ENCODE measurements at regions not wholly inside any gene's neighbourhood (a gene's known extent, or its start where the extent isn't known, plus 50 kb on each side); places are given as distances from the start of the nearest gene placed in this dataset.

DNA sequence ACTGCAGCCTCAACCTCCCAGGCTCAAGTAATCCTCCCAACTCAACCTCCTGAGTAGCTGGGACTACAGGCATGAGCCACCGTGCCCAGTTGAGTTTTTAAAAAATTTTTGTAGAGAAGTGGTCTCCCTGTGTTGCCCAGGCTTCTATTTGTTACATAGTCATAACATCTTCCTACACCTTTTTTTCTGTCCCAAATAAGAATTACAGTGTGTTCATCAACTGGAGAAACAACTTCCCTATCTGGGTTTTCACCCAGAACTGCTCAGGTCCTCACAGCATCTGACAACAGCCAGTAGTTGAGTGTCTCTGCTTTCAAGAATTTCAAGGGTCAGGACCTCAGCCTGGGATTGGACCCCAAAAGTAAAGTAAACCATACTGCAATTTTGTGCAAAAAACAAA, 235.2 kb upstream of the AMIGO2 start:
- TF ChIP-seq POLR2A (IDR thresholded peaks at IDR 0.05) (no peak), EP300 (IDR thresholded peaks at IDR 0.05) (no peak)
- TF ChIP-seq, protein P1, sequence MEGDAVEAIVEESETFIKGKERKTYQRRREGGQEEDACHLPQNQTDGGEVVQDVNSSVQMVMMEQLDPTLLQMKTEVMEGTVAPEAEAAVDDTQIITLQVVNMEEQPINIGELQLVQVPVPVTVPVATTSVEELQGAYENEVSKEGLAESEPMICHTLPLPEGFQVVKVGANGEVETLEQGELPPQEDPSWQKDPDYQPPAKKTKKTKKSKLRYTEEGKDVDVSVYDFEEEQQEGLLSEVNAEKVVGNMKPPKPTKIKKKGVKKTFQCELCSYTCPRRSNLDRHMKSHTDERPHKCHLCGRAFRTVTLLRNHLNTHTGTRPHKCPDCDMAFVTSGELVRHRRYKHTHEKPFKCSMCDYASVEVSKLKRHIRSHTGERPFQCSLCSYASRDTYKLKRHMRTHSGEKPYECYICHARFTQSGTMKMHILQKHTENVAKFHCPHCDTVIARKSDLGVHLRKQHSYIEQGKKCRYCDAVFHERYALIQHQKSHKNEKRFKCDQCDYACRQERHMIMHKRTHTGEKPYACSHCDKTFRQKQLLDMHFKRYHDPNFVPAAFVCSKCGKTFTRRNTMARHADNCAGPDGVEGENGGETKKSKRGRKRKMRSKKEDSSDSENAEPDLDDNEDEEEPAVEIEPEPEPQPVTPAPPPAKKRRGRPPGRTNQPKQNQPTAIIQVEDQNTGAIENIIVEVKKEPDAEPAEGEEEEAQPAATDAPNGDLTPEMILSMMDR (IDR thresholded peaks at IDR 0.05): no peak
